ENCODE measurements at regions not wholly inside any gene's neighbourhood (a gene's known extent, or its start where the extent isn't known, plus 50 kb on each side); places are given as distances from the start of the nearest gene placed in this dataset.
A peak's percentile ranks its signal among the peaks of the same experiment; 100 is the strongest.

DNA sequence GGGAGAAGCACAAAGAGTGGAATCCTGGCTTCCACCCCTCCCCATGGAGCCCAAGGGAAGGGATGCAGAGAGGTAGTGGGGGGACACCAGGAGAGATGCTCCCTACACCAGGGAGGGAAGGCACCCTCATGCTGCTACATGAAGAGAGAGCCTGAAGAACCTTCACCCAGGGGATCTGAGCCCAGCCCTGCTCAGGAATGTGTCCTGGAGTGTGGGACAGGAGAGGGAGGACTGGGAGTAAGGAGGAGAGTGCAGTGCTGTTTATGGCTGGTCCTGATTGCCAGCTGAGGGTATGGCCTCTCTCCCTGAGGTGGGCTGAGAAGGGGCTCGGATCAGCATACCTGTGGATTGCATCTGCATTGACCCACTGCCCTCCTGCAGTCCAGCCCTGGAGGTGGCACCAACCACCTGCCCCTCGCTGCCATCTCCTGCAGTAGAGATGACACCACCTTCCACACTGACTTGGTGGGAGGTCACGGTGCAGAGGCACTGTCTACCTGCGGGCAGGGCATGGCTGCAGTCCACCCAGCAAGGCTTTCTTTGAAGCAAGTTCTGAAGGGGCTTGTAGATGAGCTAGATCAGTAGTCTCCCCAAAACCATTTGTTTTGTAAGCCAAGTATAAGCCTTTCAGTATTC is 114.9 kb upstream of the SLC25A48 start:
- no peak overlapping the region for H3K27ac Mint-ChIP-seq
- H3K4me1 Mint-ChIP-seq (ENCODE audit: low read depth): no peaks in the 10 kb centered on the region
- no peak for DNase-seq
- H3K27me3 Mint-ChIP-seq (ENCODE audit: insufficient read depth): peaks cover 18% of the 10 kb centered on the region
- TF ChIP-seq, protein P1, sequence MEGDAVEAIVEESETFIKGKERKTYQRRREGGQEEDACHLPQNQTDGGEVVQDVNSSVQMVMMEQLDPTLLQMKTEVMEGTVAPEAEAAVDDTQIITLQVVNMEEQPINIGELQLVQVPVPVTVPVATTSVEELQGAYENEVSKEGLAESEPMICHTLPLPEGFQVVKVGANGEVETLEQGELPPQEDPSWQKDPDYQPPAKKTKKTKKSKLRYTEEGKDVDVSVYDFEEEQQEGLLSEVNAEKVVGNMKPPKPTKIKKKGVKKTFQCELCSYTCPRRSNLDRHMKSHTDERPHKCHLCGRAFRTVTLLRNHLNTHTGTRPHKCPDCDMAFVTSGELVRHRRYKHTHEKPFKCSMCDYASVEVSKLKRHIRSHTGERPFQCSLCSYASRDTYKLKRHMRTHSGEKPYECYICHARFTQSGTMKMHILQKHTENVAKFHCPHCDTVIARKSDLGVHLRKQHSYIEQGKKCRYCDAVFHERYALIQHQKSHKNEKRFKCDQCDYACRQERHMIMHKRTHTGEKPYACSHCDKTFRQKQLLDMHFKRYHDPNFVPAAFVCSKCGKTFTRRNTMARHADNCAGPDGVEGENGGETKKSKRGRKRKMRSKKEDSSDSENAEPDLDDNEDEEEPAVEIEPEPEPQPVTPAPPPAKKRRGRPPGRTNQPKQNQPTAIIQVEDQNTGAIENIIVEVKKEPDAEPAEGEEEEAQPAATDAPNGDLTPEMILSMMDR (IDR thresholded peaks at IDR 0.05): no peak
- H3K9me3 Mint-ChIP-seq: no peaks in the 10 kb centered on the region
- H3K4me3 Mint-ChIP-seq: no peak overlapping the region
- no peaks in the 10 kb centered on the region for H3K36me3 Mint-ChIP-seq (ENCODE audit: low read depth)

DNA sequence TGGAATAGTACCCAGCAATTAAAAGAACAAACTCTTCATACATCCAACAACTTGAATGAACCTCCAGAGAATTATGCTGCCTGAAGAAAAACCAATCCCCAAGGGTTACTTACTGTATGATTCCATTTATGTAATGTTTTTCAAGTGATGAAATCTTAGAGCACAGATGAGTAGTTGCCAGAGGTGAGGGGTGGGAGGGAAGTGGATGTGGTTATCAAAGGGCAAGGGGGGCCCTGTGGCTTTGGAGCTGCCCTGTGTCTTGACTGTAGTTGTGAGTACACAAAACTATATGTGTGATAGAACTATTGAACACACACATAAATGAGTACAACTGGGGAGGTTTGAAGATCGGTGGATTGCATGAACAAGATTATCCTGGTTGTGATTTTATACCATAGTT is 115.8 kb upstream of the SLC25A48 start:
- Mint-ChIP-seq H3K36me3 (ENCODE audit: low read depth) (no peaks in the 10 kb centered on the region), H3K4me3 (no peak overlapping the region), H3K4me1 (ENCODE audit: low read depth) (no peaks in the 10 kb centered on the region), H3K9me3 (no peaks in the 10 kb centered on the region), H3K27ac (no peak overlapping the region), H3K27me3 (ENCODE audit: insufficient read depth) (peaks cover 25% of the 10 kb centered on the region)
- DNase-seq: no peak
- TF ChIP-seq, protein P1 (IDR thresholded peaks at IDR 0.05): no peak

DNA sequence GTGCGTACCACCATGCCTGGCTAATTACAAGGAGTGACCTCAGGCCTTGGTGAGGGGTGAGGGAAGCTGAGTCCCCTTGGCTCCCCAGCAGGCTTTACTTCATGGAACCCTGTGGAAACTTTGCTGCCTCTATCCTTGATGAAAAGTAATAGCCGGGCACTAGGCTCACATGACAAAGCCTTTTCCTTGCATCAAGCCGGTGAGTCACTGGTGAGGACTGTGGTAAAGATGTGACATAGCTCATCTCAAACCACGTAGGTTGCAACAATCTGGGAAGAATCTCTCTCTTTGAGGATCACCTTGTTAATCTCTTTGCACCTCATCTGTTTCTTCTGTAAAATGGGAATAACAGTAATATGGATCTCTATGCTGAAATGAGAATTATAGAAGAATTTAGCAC is 116.3 kb upstream of the SLC25A48 start:
- Mint-ChIP-seq H3K27me3 (ENCODE audit: insufficient read depth) (peaks cover 25% of the 10 kb centered on the region), H3K36me3 (ENCODE audit: low read depth) (no peaks in the 10 kb centered on the region), H3K4me3 (no peak overlapping the region), H3K27ac (no peak overlapping the region), H3K4me1 (ENCODE audit: low read depth) (no peaks in the 10 kb centered on the region), H3K9me3 (no peaks in the 10 kb centered on the region)
- DNase-seq: peak; percentile 52
- TF ChIP-seq, protein P1 (IDR thresholded peaks at IDR 0.05): no peak

DNA sequence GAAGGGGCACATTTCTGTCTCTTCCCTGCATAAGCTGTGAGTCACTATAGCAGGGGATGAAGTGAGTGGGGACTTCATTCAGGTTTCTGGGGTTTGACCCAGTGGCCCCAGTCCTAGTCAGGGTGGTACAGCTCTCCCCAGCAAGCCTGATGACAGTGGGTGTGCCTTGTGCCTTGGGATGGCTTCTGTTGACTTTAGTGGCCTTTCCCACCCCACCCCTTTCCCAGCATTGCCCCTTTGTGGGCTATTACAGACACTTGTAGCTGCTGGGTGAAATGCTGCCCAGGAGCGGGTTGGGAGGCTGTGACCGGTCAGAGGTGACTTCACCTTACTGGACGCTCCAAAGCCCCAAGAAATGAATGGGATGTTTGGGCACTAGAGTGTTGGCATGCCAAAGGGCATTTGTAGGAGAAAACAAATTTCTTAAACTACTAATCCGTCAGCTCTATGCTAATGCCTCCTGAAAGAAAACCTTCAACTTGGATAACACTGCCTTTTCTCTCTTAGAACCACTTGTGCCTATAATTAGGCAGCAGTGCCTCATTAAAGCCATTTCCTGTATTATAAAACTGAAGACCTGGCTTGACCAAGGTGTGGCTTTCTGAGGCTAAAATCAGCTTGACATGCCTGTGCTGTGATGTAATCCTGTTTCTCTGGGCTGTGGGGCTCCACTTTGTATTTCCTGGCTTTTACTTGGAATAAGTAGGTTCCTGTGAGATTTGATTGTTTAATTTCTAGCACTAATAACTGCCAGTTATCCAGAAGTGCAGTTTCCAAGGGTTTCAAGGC is 119.0 kb upstream of the SLC25A48 start:
- Mint-ChIP-seq H3K4me1 (ENCODE audit: low read depth) (no peaks in the 10 kb centered on the region), H3K36me3 (ENCODE audit: low read depth) (no peaks in the 10 kb centered on the region), H3K4me3 (no peak overlapping the region), H3K27ac (no peak overlapping the region), H3K9me3 (no peaks in the 10 kb centered on the region), H3K27me3 (ENCODE audit: insufficient read depth) (peaks cover 34% of the 10 kb centered on the region)
- DNase-seq: no peak
- TF ChIP-seq, protein P1 (IDR thresholded peaks at IDR 0.05): no peak

DNA sequence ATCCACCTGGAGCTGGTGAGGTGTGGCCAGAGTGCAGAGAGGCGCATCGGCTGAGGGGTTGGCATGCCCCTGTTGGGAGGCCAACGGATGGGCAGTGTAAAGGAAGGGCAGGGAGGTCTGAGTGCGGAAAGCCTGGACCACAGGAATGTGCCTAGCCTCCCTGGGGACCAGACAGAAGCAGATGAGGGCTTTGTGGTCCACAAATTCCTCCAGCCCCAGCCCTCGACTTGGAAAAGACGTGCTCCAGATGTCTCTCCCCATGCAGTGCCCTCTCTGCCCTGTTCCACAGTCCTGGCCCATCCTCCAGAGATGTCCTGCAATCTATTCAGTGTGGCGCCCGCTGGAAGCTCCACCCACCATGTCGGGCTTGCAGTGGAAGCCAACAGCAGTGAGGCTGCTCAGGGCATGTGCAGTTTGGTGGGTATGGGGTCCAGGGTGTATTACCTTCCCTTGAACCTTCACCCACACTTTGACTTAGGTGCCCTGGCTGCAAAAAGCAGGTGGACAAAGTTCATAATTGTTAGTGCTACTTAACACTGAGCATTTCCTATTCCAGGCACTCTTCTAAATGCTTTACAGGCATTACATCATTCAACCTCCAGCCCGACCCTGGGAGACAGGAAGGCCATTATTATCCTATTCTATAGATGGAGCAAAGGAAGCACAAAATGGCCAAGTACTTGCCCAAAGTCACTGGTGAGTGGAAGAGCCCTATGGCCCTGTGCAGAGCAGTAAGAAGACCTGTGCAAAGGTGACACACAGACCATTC is 120.2 kb upstream of the SLC25A48 start:
- Mint-ChIP-seq H3K4me3 (no peak overlapping the region), H3K36me3 (ENCODE audit: low read depth) (no peaks in the 10 kb centered on the region), H3K9me3 (no peaks in the 10 kb centered on the region), H3K27ac (no peak overlapping the region), H3K27me3 (ENCODE audit: insufficient read depth) (peaks cover 32% of the 10 kb centered on the region), H3K4me1 (ENCODE audit: low read depth) (no peaks in the 10 kb centered on the region)
- TF ChIP-seq, protein P1 (IDR thresholded peaks at IDR 0.05): no peak
- DNase-seq: no peak
